ENCODE measurements at regions not wholly inside any gene's neighbourhood (a gene's known extent, or its start where the extent isn't known, plus 50 kb on each side); places are given as distances from the start of the nearest gene placed in this dataset.

DNA sequence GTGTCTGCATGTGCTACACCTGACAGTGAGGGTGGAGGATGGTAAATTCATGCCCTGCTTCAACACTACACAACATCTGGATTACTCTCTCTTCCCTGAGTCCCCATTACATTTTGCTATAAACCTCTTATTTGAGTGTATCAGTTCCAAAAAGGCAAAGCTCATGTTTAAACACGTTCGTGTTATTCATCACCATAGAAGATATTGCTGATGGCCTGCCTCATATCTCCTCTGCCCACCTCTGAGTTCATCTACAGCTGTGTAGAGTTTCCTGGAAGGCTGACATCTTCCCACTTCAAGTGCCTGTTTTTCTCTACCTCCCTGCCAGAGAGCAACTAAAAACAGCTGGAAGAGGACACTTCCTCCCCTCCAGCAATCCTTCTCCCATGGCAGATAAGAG lies 433.2 kb downstream of the ISL1 start:
- Histone ChIP-seq H3K27me3 (no peaks in the 10 kb centered on the region), H3K36me3 (no peaks in the 10 kb centered on the region), H3K27ac (no peak overlapping the region), H3K9me3 (no peaks in the 10 kb centered on the region), H3K4me1 (no peaks in the 10 kb centered on the region), H3K4me3 (no peak overlapping the region)
- intact Hi-C loops (cut with DNase I): no loop called here
- 48 to 49% methylated on average over 2 of the region's 2 CpGs for WGBS, 2 donors
- TF ChIP-seq, protein P1, sequence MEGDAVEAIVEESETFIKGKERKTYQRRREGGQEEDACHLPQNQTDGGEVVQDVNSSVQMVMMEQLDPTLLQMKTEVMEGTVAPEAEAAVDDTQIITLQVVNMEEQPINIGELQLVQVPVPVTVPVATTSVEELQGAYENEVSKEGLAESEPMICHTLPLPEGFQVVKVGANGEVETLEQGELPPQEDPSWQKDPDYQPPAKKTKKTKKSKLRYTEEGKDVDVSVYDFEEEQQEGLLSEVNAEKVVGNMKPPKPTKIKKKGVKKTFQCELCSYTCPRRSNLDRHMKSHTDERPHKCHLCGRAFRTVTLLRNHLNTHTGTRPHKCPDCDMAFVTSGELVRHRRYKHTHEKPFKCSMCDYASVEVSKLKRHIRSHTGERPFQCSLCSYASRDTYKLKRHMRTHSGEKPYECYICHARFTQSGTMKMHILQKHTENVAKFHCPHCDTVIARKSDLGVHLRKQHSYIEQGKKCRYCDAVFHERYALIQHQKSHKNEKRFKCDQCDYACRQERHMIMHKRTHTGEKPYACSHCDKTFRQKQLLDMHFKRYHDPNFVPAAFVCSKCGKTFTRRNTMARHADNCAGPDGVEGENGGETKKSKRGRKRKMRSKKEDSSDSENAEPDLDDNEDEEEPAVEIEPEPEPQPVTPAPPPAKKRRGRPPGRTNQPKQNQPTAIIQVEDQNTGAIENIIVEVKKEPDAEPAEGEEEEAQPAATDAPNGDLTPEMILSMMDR (IDR thresholded peaks at IDR 0.05): no peak
- DNase-seq: no peak

DNA sequence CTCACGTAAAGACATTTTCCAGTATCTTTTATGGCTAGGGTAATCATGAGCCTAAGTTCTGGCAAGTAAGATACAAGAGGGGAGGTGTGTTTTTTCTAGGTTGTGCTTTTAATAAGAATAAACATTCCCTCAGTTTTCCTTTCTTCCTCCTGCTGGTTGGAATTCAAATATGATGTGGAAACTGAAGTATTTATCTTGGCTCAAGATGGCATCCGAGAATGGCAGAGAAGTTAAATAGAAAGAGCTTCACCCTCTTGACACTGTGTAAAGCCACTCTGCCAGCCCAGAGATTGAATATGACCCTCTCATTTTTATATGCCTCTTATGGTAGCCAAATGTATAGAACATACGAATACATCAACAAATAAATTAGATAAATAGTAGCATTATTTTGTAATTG lies 438.4 kb downstream of the ISL1 start:
- Histone ChIP-seq H3K4me1 (no peaks in the 10 kb centered on the region), H3K4me3 (no peak overlapping the region), H3K27me3 (no peaks in the 10 kb centered on the region), H3K36me3 (no peaks in the 10 kb centered on the region), H3K27ac (no peak overlapping the region), H3K9me3 (no peaks in the 10 kb centered on the region)
- intact Hi-C loops (cut with DNase I): no loop called here
- TF ChIP-seq, protein P1 (IDR thresholded peaks at IDR 0.05): no peak
- TF ChIP-seq POLR2A (IDR thresholded peaks at IDR 0.05): no peak
- WGBS, 2 donors: 60 to 62% methylated on average over 3 of the region's 3 CpGs
- DNase-seq: no peak

DNA sequence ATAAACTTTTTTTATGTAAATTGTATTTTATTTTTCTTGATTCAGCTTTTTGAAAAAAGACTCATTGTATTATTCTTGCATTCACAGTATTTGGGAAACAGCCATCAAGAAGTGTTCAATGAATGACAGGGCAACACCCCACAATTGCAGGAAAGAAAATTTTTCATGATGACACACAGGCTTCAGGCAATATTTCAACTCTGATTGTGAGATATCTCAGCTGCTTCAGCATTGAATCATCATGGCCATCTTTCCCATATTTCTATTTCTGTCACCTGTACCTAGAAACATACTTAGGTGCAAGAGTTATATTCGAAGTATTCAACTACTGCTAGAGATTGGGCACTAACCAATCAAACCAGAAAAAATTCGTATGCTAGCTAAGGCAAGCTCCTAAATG lies 446.0 kb downstream of the ISL1 start:
- Histone ChIP-seq H3K9me3 (no peaks in the 10 kb centered on the region), H3K36me3 (no peaks in the 10 kb centered on the region), H3K4me1 (no peaks in the 10 kb centered on the region), H3K27ac (no peak overlapping the region), H3K4me3 (no peak overlapping the region), H3K27me3 (no peaks in the 10 kb centered on the region)
- intact Hi-C loops (cut with DNase I): no loop called here
- WGBS, 2 donors: 45 to 55% methylated on average over 2 of the region's 2 CpGs
- DNase-seq: no peak
- no peak for TF ChIP-seq POLR2A (IDR thresholded peaks at IDR 0.05)
- TF ChIP-seq, protein P1 (IDR thresholded peaks at IDR 0.05): no peak

DNA sequence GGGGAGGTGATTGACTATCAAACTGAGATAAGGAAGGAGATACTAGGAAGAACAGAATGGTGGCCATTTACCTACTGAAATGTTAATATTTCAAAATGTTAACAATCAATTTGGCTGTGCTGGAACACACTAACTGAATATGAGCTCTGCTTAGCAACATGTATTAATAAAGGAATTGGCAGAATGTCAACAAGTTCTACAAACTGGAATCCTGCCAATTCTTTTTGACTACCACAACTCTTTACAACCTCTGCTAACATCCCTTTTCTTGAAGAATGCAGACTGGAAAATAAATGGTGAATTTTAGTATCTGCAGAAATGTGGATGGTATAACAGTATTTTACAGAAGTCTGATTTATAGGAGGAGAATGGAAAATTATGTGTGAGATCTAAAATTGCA lies 446.4 kb downstream of the ISL1 start:
- H3K9me3 ChIP-seq: no peaks in the 10 kb centered on the region
- H3K27ac ChIP-seq: no peak overlapping the region
- no peaks in the 10 kb centered on the region for H3K36me3 ChIP-seq
- TF ChIP-seq, protein P1 (IDR thresholded peaks at IDR 0.05): no peak
- TF ChIP-seq POLR2A (IDR thresholded peaks at IDR 0.05): no peak
- H3K4me3 ChIP-seq: no peak overlapping the region
- no peaks in the 10 kb centered on the region for H3K4me1 ChIP-seq
- intact Hi-C loops (cut with DNase I): no loop called here
- DNase-seq: no peak
- H3K27me3 ChIP-seq: no peaks in the 10 kb centered on the region

DNA sequence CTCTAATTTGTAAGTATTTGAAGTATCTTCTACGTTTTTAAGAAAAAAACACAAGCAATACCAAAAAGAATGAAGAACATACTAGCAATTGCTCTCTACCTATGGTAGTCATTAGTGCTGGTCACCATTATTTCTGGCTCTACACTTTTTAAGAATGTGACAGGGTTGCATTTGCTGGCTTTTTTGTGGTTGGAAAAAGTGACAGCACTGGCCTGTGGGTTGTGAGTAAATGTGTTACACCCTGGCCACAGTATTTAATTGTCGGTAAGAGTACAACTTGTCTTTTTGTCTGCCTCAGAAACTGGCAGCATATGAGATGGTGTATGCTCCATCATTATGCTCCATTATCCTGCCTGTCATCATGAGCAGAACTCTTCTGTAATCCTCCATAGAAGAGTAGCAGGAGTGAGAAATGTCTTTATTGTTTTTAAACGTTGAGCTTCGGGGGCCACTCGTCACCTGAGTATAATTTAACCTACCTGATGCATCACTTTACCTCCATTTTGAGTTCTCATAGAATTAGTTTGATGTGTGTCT lies 449.8 kb downstream of the ISL1 start:
- no peak for TF ChIP-seq POLR2A (IDR thresholded peaks at IDR 0.05)
- 80 to 84% methylated on average over 5 of the region's 5 CpGs for WGBS, 2 donors
- intact Hi-C loops (cut with DNase I): no loop called here

DNA sequence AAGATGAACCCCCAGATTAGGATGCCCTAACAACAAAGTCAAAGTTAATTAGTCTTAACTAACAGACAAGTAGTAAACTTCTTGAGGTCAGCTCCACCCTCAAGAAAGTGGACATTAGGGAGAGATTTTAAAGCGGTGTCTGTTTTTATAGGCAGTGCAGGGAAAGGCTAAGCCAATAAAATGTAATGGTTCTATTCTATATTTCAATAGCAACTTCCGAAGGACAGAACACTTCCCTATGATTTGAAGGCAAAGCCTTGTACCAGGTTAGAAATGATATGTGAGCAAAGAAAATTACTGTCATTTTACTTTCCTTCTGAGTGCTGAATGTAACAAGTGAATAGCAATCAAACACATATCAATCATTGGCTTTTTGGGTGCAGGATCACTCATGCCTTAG lies 455.2 kb downstream of the ISL1 start:
- DNase-seq: no peak
- 68 to 84% methylated on average over 2 of the region's 2 CpGs for WGBS, 2 donors
- no peak for TF ChIP-seq POLR2A (IDR thresholded peaks at IDR 0.05)
- TF ChIP-seq, protein P1 (IDR thresholded peaks at IDR 0.05): no peak
- Histone ChIP-seq H3K4me3 (no peak overlapping the region), H3K27ac (no peak overlapping the region), H3K9me3 (no peaks in the 10 kb centered on the region), H3K27me3 (no peaks in the 10 kb centered on the region), H3K36me3 (no peaks in the 10 kb centered on the region), H3K4me1 (no peaks in the 10 kb centered on the region)
- intact Hi-C loops (cut with DNase I): no loop called here

More for the DNA sequence above, 449.8 kb downstream of the ISL1 start:
- no peaks in the 10 kb centered on the region for H3K36me3 ChIP-seq
- no peak overlapping the region for H3K27ac ChIP-seq
- H3K27me3 ChIP-seq: no peaks in the 10 kb centered on the region
- no peak for DNase-seq
- no peak overlapping the region for H3K4me3 ChIP-seq
- H3K9me3 ChIP-seq: no peaks in the 10 kb centered on the region
- no peaks in the 10 kb centered on the region for H3K4me1 ChIP-seq

Data from esophagus squamous epithelium (tissue), 5 donors.